PFSK-1 (cell line): ENCODE measurements at regions not wholly inside any gene's neighbourhood (a gene's known extent, or its start where the extent isn't known, plus 50 kb on each side); places are given as distances from the start of the nearest gene placed in this dataset.

Source experiments
- FOXP2 ChIP-seq: optimal IDR thresholded peaks from 2 replicates; pipeline ENCODE3; 2011; ENCODE audit warnings: borderline replicate concordance, control low read depth, inconsistent platforms; ENCODE audit not compliant: insufficient read depth; ENCODE audit errors: extremely low read length, extremely low read depth
- POLR2AphosphoS5 ChIP-seq: IDR thresholded peaks from 2 replicates; pipeline ENCODE4 v1.6.1; 2012; ENCODE audit warnings: low read depth, mild to moderate bottlenecking, control low read depth, low read length, moderate library complexity
- REST ChIP-seq, 2 experiments: IDR thresholded peaks; 2 replicates each; pipeline versions ENCODE4 v1.6.1 to v1.8.0; 2011 to 2012; ENCODE audit warnings: low read depth in 2 of 2, low read length in 2 of 2, control low read depth in 1 of 2, inconsistent platforms in 1 of 2, mild to moderate bottlenecking in 1 of 2, moderate library complexity in 1 of 2; ENCODE audit not compliant: insufficient read depth in 1 of 2
- SIN3A ChIP-seq: IDR thresholded peaks from 2 replicates; pipeline ENCODE4 v1.6.1; 2012; ENCODE audit warnings: mild to moderate bottlenecking, low read length, moderate library complexity, borderline replicate concordance; ENCODE audit not compliant: insufficient read depth
- TAF1 ChIP-seq: IDR thresholded peaks from 2 replicates; pipeline ENCODE4 v1.6.1; 2012; ENCODE audit warnings: low read length, control low read depth, borderline replicate concordance; ENCODE audit not compliant: insufficient read depth

GRCh38 chr5:13606051-13606450 is 338.4 kb downstream of the DNAH5 start:
- no peak for TF ChIP-seq POLR2AphosphoS5
- TF ChIP-seq TAF1: no peak
- no peak for TF ChIP-seq SIN3A
- no peak for TF ChIP-seq REST (IDR thresholded peaks at IDR 0.05; ENCODE audit: insufficient read depth in 1 of 2, low read depth in 2 of 2, low read length in 2 of 2)
- no peak for TF ChIP-seq FOXP2
